NCI-H2107 treated with DMSO at 0.1 percent for 48 hours (cell line): ENCODE measurements at regions not wholly inside any gene's neighbourhood (a gene's known extent, or its start where the extent isn't known, plus 50 kb on each side); places are given as distances from the start of the nearest gene placed in this dataset.

Experiments used
- DNase-seq: peaks from one replicate; lab custom pipeline; 2025; ENCODE audit not compliant: unreplicated experiment; lab: John Stamatoyannopoulos, UW

GRCh38 chr2:191559569-191559968 lies 118.4 kb upstream of the NABP1 start:
- DNase-seq, result no peak

- DNase-seq, result peak; percentile 57
Measured at GRCh38 chr2:191560411-191560980, 117.4 kb upstream of the NABP1 start.

- no peak for DNase-seq
Measured at GRCh38 chr2:191565120-191565519, 112.8 kb upstream of the NABP1 start.

GRCh38 chr2:191565647-191566198 lies 112.2 kb upstream of the NABP1 start:
- DNase-seq, result no peak

GRCh38 chr2:191566344-191566743 lies 111.6 kb upstream of the NABP1 start:
- DNase-seq, result peak; percentile 8

- DNase-seq, result no peak
Measured at GRCh38 chr2:191567206-191567605, 110.7 kb upstream of the NABP1 start.

- no peak for DNase-seq
Measured at GRCh38 chr2:191569025-191569424, 108.9 kb upstream of the NABP1 start.

GRCh38 chr2:191571163-191571769 lies 106.7 kb upstream of the NABP1 start:
- no peak for DNase-seq

GRCh38 chr2:191572319-191572718 lies 105.6 kb upstream of the NABP1 start:
- DNase-seq, result no peak

GRCh38 chr2:191573216-191573615 lies 104.7 kb upstream of the NABP1 start:
- no peak for DNase-seq

- DNase-seq, result no peak
Measured at GRCh38 chr2:191574232-191574631, 103.7 kb upstream of the NABP1 start.

GRCh38 chr2:191577605-191578004 lies 100.3 kb upstream of the NABP1 start:
- DNase-seq, result no peak

- no peak for DNase-seq
Measured at GRCh38 chr2:191578031-191578430, 99.9 kb upstream of the NABP1 start.

GRCh38 chr2:191580581-191580980 lies 97.4 kb upstream of the NABP1 start:
- DNase-seq, result no peak

- DNase-seq, result no peak
Measured at GRCh38 chr2:191581003-191581402, 96.9 kb upstream of the NABP1 start.

- DNase-seq, result no peak
Measured at GRCh38 chr2:191582355-191582754, 95.6 kb upstream of the NABP1 start.

GRCh38 chr2:191591025-191591424 lies 86.9 kb upstream of the NABP1 start:
- no peak for DNase-seq

- DNase-seq, result no peak
Measured at GRCh38 chr2:191593622-191594385, 84.1 kb upstream of the NABP1 start.

- DNase-seq, result no peak
Measured at GRCh38 chr2:191597186-191597751, 80.7 kb upstream of the NABP1 start.

- DNase-seq, result no peak
Measured at GRCh38 chr2:191598296-191598695, 79.6 kb upstream of the NABP1 start.

- no peak for DNase-seq
Measured at GRCh38 chr2:191601060-191601459, 76.9 kb upstream of the NABP1 start.

GRCh38 chr2:191604154-191604553 lies 73.8 kb upstream of the NABP1 start:
- no peak for DNase-seq
